ENCODE measurements at regions not wholly inside any gene's neighbourhood (a gene's known extent, or its start where the extent isn't known, plus 50 kb on each side); places are given as distances from the start of the nearest gene placed in this dataset.

DNA sequence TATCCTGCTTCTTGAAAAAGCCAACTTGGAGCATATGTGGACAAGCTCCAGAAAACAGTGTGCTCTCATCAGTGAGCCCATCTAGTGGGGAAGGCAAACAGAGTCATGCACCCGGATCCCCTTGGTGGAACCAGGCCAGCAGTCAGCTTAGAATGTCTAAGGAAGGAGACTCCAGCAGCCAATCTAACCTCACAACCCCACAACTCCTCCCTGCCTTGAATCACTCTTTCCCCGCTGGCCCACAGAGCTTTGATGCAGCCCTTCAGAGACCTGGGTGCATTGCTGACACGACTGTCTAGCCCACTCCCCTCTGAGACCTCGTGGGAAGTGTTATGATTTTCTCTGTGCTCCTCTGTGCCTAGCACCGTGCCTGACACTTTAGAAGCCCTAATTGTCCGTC is 623.7 kb downstream of the BNC2 start (continued):
- TF ChIP-seq EGR1 (IDR thresholded peaks at IDR 0.05; ENCODE audit: low read depth), result no peak
- no peak for TF ChIP-seq EZH2 (IDR thresholded peaks at IDR 0.05)
- no peak for TF ChIP-seq SRF (IDR thresholded peaks at IDR 0.05; ENCODE audit: low read depth)
- TF ChIP-seq TCF7L2 (IDR thresholded peaks at IDR 0.05; ENCODE audit: borderline replicate concordance, extremely low read depth, insufficient read depth, insufficient read length), result no peak
- no peak for TF ChIP-seq CBX3 (IDR thresholded peaks at IDR 0.05; ENCODE audit: low read depth)
- TF ChIP-seq RAD21 (IDR thresholded peaks at IDR 0.05; ENCODE audit: low read depth), result no peak
- TF ChIP-seq JUND (IDR thresholded peaks at IDR 0.05), result no peak
- TF ChIP-seq, protein P1, sequence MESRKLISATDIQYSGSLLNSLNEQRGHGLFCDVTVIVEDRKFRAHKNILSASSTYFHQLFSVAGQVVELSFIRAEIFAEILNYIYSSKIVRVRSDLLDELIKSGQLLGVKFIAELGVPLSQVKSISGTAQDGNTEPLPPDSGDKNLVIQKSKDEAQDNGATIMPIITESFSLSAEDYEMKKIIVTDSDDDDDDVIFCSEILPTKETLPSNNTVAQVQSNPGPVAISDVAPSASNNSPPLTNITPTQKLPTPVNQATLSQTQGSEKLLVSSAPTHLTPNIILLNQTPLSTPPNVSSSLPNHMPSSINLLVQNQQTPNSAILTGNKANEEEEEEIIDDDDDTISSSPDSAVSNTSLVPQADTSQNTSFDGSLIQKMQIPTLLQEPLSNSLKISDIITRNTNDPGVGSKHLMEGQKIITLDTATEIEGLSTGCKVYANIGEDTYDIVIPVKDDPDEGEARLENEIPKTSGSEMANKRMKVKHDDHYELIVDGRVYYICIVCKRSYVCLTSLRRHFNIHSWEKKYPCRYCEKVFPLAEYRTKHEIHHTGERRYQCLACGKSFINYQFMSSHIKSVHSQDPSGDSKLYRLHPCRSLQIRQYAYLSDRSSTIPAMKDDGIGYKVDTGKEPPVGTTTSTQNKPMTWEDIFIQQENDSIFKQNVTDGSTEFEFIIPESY (IDR thresholded peaks at IDR 0.05; ENCODE audit: extremely low read depth, insufficient replicate concordance, low read length), result no peak
- TF ChIP-seq, protein P2, sequence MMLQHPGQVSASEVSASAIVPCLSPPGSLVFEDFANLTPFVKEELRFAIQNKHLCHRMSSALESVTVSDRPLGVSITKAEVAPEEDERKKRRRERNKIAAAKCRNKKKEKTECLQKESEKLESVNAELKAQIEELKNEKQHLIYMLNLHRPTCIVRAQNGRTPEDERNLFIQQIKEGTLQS (IDR thresholded peaks at IDR 0.05), result no peak
- no peak for TF ChIP-seq ELF1 (IDR thresholded peaks at IDR 0.05; ENCODE audit: borderline replicate concordance, low read depth)
- no peak for TF ChIP-seq POLR2AphosphoS5 (IDR thresholded peaks at IDR 0.05; ENCODE audit: low read depth, low read length)
- no peak for TF ChIP-seq YY1 (IDR thresholded peaks at IDR 0.05; ENCODE audit: extremely low read depth, insufficient replicate concordance, low read depth, low read length)

DNA sequence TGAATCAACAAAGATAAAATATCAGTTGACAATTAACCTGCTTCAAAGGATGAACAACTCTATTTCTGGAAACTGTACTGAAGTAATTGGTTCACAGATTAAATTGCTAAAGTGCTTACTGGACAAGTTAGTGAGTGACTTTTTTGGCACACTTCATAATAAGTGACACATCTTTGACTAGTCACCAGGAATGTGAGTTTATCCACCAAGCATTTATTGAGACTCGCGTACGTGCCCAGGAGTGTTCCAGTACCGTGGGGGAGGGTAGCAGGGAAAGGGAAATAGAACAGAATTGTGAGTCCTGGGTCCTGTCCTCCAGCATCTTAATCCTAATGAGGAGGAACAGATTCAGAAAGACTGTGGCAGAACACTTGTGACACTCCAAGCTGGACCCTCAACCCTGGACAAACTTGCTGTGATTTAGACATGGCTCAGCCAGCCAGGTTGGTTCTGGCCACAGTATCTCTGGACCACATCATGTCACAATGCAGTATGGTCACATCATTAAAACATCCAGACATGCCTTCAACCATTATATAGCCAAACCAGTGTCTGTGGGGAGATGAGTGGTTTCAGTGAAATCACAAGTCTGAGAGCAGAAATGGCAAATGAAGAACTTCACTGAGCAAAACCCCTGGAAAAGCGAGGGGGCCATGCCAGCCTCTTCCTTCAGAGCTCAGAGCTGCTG is 623.1 kb downstream of the BNC2 start:
- H3K36me3 ChIP-seq (ENCODE audit: control insufficient read depth in 1 of 2, insufficient read depth in 2 of 2, low read length in 2 of 2), result no peaks in the 10 kb centered on the region
- H3K4me1 ChIP-seq (ENCODE audit: control insufficient read depth in 1 of 2, insufficient read depth in 2 of 2, low read length in 2 of 2), result peaks cover 0 to 14% of the 10 kb centered on the region in 2 experiments; a peak in 2 of 4 replicates
- H3K79me2 ChIP-seq (ENCODE audit: insufficient read depth, low read length), result no peaks in the 10 kb centered on the region
- intact Hi-C loops (cut with micrococcal nuclease), result no loop called here
- peak overlapping the region; percentile 49 for H3K4me2 ChIP-seq (ENCODE audit: low read length)
- H2AFZ ChIP-seq (ENCODE audit: low read depth, low read length, poor library complexity, severe bottlenecking), result no peak overlapping the region
- H3K9me2 ChIP-seq (ENCODE audit: insufficient read depth), result no peaks in the 10 kb centered on the region
- H3K9me3 ChIP-seq (ENCODE audit: control insufficient read depth in 1 of 2, insufficient read depth in 1 of 2, low read depth in 1 of 2, low read length in 2 of 2), result no peaks in the 10 kb centered on the region
- BruUV-seq (replicated peaks), result no TSS peak
- H3K27me3 ChIP-seq (ENCODE audit: insufficient read depth, low read length), result no peaks in the 10 kb centered on the region
- H3K9ac ChIP-seq (ENCODE audit: low read length), result no peak overlapping the region
- DNase-seq (ENCODE audit: low read depth, low spot score) (no peak), ATAC-seq (no peak)
- no peaks in the 10 kb centered on the region for H4K20me1 ChIP-seq (ENCODE audit: insufficient read depth)
- POLR2A ChIA-PET, result no interaction called here
- CTCF ChIA-PET, result no interaction called here
- TF ChIP-seq, protein P1 (IDR thresholded peaks at IDR 0.05; ENCODE audit: extremely low read depth, insufficient replicate concordance, low read length), result no peak
- 0 out of 2 replicates have a peak, but pooled peaks have one; percentile 16 for TF ChIP-seq FOSL1 (IDR thresholded peaks at IDR 0.05; ENCODE audit: low read depth)
- RAD21 ChIA-PET (ENCODE audit: low non-redundant PET in 1 of 2, low total read pairs in 2 of 2, uncharacterized antibody in 2 of 2, unreplicated experiment in 2 of 2), result no interaction called here
- no peak overlapping the region for H3K27ac ChIP-seq (ENCODE audit: low read depth, low read length)
- H3K4me3 ChIP-seq (replicated peaks in 1 of 2; ENCODE audit: low read depth in 1 of 2, low read length in 2 of 2), result no peak overlapping the region
